Fibroblast of villous mesenchyme (primary cell): ENCODE measurements at regions not wholly inside any gene's neighbourhood (a gene's known extent, or its start where the extent isn't known, plus 50 kb on each side); places are given as distances from the start of the nearest gene placed in this dataset.

ENCODE experiments used
- DNase-seq: peaks from one replicate; pipeline ENCODE4 v3.0.0-alpha.2; 2010; ENCODE audit warnings: low read depth
- H3K4me3 ChIP-seq: 2 replicates; pipeline ENCODE4 v1.5.1; 2011; ENCODE audit warnings: low read depth, mild to moderate bottlenecking, low read length
- CTCF ChIP-seq: IDR thresholded peaks from 2 replicates; pipeline ENCODE4 v1.5.1; 2012; ENCODE audit warnings: low read depth, mild to moderate bottlenecking, low read length; ENCODE audit not compliant: insufficient read depth

DNA sequence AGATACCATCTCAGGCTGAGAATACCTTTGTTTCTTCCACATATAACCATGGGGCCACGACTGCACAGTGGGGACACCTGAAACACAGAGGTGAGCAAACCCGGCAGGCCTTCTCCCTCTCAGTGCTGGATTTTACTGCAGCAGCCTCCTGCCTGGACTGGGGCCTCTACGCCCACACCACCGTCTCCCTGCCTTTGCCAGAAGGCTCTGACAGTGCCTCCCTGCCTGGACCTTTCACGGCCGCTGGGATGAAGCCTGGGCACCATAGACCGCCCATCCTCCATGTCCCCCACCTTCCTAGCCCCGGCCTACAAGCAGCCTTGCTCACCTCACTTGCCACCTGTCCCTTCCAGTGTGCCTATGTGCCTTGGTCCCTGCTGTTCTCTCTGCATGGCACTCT, 214.3 kb downstream of the NFKBIZ start:
- no peak for TF ChIP-seq CTCF
- H3K4me3 ChIP-seq, result no peak overlapping the region
- no peak for DNase-seq

DNA sequence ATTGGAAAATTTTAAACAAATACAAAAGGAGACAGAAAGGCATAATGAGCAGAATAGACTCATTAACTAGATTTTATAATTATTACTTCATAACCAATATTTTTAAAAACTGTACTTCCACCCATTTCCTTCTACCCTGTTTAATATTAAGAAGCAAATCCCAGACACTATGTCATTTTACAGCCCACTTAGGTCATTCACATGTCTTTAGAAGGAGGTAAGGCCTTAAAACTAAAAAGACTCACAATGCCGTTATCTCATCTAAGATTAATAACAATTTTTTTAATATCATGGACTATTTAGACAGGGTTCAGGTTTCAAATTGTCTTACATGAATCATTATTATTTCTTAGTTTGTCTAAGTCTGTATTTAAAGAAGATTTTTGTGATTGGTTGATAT, 217.2 kb downstream of the NFKBIZ start:
- DNase-seq, result no peak
- no peak overlapping the region for H3K4me3 ChIP-seq
- TF ChIP-seq CTCF, result no peak

DNA sequence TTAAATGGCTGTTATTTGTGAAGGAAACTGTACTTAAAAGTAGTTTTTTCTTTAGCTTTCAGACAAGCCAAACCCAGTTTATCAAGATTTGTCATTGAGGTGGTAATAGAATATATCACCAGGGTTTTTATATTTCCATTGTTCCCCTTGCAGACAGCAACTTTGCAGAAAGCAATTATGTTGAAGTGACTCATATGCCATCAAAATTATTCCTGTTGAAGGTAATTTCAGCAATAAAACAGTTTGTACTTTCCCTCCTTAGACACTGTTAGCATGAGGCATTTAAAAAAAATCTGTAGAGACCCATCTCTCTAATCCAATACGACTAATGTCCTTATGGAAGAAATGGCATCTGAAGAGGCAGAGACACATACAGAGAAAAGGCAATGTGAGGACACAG, 219.0 kb downstream of the NFKBIZ start:
- DNase-seq, result no peak
- no peak for TF ChIP-seq CTCF
- no peak overlapping the region for H3K4me3 ChIP-seq

- DNase-seq, result no peak
- TF ChIP-seq CTCF, result no peak
- H3K4me3 ChIP-seq, result no peak overlapping the region
Measured at GRCh38 chr3:102068736-102069135, 219.4 kb downstream of the NFKBIZ start.

DNA sequence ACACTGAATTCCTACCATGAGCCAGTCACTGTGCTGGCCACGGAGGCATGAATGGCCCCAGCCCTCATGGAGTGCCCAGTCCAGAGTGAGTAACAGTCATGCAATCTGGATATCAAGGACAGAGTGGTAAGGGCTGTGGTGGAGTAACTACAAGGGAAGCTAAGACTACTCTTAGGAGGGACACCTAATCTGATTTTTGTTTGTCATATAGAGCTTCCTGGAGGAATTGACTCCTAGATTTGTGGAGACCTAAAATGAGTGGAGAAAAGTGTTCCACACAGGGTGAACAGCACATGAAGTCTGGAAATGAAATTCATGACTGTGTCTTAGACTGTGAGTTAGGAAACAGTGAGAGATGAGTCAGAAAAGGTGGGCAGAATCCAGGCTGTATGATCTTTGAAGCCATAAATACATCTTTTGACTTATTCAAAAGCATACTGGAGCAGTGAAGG, 219.9 kb downstream of the NFKBIZ start:
- peak; percentile 79 for DNase-seq
- H3K4me3 ChIP-seq, result no peak overlapping the region
- no peak for TF ChIP-seq CTCF

DNA sequence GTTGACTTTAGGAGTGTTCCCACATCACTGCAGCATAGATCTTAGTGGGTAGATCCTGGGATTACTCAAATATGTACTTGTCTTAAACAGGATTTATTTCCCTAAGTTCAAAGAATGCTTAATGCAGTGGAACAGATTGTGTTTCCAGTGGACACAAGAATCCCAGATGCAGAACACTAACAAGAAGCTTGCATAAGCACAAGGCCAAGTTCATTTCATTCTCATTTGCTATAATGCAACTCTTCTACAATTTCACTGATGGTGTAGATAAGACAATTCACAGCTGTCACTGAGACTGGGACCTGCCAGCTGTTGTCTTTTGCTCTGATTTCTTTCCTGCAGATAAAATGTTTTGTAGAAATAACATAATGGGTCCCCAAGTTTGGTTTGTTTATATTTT, 225.6 kb downstream of the NFKBIZ start:
- no peak overlapping the region for H3K4me3 ChIP-seq

DNA sequence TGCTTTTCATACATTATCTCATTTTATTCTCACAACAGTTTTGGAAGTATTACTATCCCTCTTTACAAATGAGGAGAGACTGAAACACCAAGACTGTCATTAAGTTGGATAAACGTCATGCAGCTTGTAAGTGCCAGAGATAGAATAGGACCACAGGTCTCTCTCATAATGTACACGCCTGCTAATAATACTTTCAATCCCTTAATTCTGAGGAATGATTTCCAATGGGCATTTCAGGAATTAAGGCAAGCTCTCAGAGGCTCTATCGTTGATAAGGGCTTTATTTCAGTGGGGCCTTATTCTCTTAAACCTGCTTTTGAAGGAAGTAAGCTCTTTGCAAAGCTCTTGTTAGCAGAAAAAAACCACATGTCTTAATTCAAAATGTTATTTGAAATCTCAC, 229.1 kb downstream of the NFKBIZ start:
- TF ChIP-seq CTCF, result no peak
- no peak overlapping the region for H3K4me3 ChIP-seq

More for the DNA sequence above, 225.6 kb downstream of the NFKBIZ start:
- TF ChIP-seq CTCF, result no peak
- peak; percentile 91 for DNase-seq

More for the DNA sequence above, 229.1 kb downstream of the NFKBIZ start:
- DNase-seq, result no peak
